ENCODE measurements at regions not wholly inside any gene's neighbourhood (a gene's known extent, or its start where the extent isn't known, plus 50 kb on each side); places are given as distances from the start of the nearest gene placed in this dataset.
A peak's percentile ranks its signal among the peaks of the same experiment; 100 is the strongest.

DNA sequence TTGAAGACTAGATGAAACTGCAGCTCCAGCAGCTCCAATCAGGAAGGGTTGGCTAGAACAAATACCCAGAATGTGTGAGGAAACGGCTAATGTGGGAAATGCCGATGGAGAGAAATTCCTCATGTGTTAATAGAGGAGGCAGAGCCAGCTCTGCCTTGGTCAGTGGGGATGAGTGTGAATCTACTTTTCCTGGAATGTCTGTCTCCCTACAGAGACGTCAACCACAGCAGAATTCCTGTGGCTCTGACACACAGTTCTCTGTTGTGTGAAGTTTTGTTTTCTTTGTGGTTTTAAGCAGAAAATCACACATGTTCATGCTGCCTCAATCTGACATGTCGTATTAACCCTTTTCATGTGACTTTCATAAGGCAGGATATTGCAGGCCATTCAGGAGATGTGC, 476.6 kb upstream of the WWC1 start:
- H4K20me1 ChIP-seq (ENCODE audit: insufficient read depth, low read length), result no peaks in the 10 kb centered on the region
- no peak overlapping the region for H3K4me3 ChIP-seq (replicated peaks in 1 of 3; ENCODE audit: low read depth in 2 of 3, low read length in 3 of 3)
- no peak overlapping the region for H3K4me2 ChIP-seq (replicated peaks; ENCODE audit: extremely low read depth, low read length, poor library complexity, severe bottlenecking)
- peaks cover 20% of the 10 kb centered on the region for H3K4me1 Mint-ChIP-seq
- no peak overlapping the region for H2AFZ ChIP-seq (ENCODE audit: insufficient read depth, low read depth, low read length, poor library complexity, severe bottlenecking)
- intact Hi-C loops (cut with micrococcal nuclease), result no loop called here
- DNase-seq, result no peak
- no peaks in the 10 kb centered on the region for H3K27me3 ChIP-seq (ENCODE audit: control insufficient read depth in 2 of 2, insufficient read depth in 2 of 2, low read length in 2 of 2)
- H3K79me2 ChIP-seq (ENCODE audit: insufficient read depth, low read length), result no peaks in the 10 kb centered on the region
- H3K4me3 Mint-ChIP-seq, result no peak overlapping the region
- 90% methylated on average over 2 of the region's 4 CpGs for WGBS (ENCODE audit: insufficient coverage)
- no peak overlapping the region for H3K9ac ChIP-seq (ENCODE audit: insufficient read depth, low read length, poor library complexity, severe bottlenecking)
- no peaks in the 10 kb centered on the region for H3K36me3 Mint-ChIP-seq
- H3K27ac Mint-ChIP-seq, result no peak overlapping the region
- TF ChIP-seq, protein P1, sequence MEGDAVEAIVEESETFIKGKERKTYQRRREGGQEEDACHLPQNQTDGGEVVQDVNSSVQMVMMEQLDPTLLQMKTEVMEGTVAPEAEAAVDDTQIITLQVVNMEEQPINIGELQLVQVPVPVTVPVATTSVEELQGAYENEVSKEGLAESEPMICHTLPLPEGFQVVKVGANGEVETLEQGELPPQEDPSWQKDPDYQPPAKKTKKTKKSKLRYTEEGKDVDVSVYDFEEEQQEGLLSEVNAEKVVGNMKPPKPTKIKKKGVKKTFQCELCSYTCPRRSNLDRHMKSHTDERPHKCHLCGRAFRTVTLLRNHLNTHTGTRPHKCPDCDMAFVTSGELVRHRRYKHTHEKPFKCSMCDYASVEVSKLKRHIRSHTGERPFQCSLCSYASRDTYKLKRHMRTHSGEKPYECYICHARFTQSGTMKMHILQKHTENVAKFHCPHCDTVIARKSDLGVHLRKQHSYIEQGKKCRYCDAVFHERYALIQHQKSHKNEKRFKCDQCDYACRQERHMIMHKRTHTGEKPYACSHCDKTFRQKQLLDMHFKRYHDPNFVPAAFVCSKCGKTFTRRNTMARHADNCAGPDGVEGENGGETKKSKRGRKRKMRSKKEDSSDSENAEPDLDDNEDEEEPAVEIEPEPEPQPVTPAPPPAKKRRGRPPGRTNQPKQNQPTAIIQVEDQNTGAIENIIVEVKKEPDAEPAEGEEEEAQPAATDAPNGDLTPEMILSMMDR (IDR thresholded peaks at IDR 0.05), result no peak
- no peaks in the 10 kb centered on the region for H3K36me3 ChIP-seq (replicated peaks in 1 of 2; ENCODE audit: control insufficient read depth in 1 of 2, insufficient read depth in 2 of 2, low read length in 2 of 2)
- no peaks in the 10 kb centered on the region for H3K9me3 ChIP-seq (replicated peaks in 1 of 2; ENCODE audit: control insufficient read depth in 1 of 2, insufficient read depth in 1 of 2, low read length in 2 of 2)
- peaks cover 0 to 3% (median 0%) of the 10 kb centered on the region in 7 donors for H3K9me3 Mint-ChIP-seq
- peaks cover 12 to 14% of the 10 kb centered on the region in 2 donors for H3K4me1 ChIP-seq (ENCODE audit: control insufficient read depth in 1 of 2, insufficient read depth in 2 of 2, low read length in 2 of 2)
- no peak overlapping the region for H3K27ac ChIP-seq (ENCODE audit: low read depth in 1 of 2, low read length in 2 of 2)
- H3K27me3 Mint-ChIP-seq (ENCODE audit: low read depth in 3 of 3), result peaks cover 3% of the 10 kb centered on the region in 3 donors

DNA sequence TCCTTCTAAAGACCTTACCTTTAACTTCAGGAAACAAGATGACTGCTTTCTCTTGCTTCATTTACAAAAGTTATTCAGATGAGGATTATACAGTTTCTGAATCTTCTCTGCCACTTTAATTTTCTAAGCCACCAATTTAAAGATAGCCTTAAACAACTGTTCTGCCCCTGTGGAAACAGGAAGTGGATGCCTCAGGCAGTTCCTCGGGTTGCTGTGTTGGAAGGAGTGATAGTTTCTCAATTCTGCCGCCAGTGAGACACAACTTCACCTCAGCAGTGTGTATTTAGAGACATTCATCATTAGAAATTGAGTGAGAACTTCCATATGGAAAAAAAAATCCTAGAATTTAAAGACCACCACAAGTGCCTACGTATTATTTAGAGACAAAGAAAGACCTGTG, 475.1 kb upstream of the WWC1 start:
- Mint-ChIP-seq H3K9me3 (peaks cover 0 to 3% (median 0%) of the 10 kb centered on the region in 7 donors), H3K36me3 (no peaks in the 10 kb centered on the region), H3K27me3 (ENCODE audit: low read depth in 3 of 3) (peaks cover 3 to 6% (median 3%) of the 10 kb centered on the region in 3 donors), H3K27ac (peak overlapping the region in 4 of 7 donors; percentile 19 to 58 (median 44)), H3K4me1 (peaks cover 15% of the 10 kb centered on the region), H3K4me3 (no peak overlapping the region)
- no peaks in the 10 kb centered on the region for H3K79me2 ChIP-seq (ENCODE audit: insufficient read depth, low read length)
- peak; percentile 30 to 58 (median 51) for DNase-seq
- no peaks in the 10 kb centered on the region for H4K20me1 ChIP-seq (ENCODE audit: insufficient read depth, low read length)
- H3K4me3 ChIP-seq (replicated peaks in 1 of 3; ENCODE audit: low read depth in 2 of 3, low read length in 3 of 3), result no peak overlapping the region
- no peaks in the 10 kb centered on the region for H3K9me3 ChIP-seq (replicated peaks in 1 of 2; ENCODE audit: control insufficient read depth in 1 of 2, insufficient read depth in 1 of 2, low read length in 2 of 2)
- H3K27me3 ChIP-seq (ENCODE audit: control insufficient read depth in 2 of 2, insufficient read depth in 2 of 2, low read length in 2 of 2), result no peaks in the 10 kb centered on the region
- H3K4me1 ChIP-seq (ENCODE audit: control insufficient read depth in 1 of 2, insufficient read depth in 2 of 2, low read length in 2 of 2), result peaks cover 12 to 14% of the 10 kb centered on the region in 2 donors
- TF ChIP-seq, protein P1 (IDR thresholded peaks at IDR 0.05), result no peak
- WGBS (ENCODE audit: insufficient coverage), result no CpG with 5 or more reads among the region's 3 CpGs
- H3K9ac ChIP-seq (ENCODE audit: insufficient read depth, low read length, poor library complexity, severe bottlenecking), result no peak overlapping the region
- no peaks in the 10 kb centered on the region for H3K36me3 ChIP-seq (replicated peaks in 1 of 2; ENCODE audit: control insufficient read depth in 1 of 2, insufficient read depth in 2 of 2, low read length in 2 of 2)
- no peak overlapping the region for H3K4me2 ChIP-seq (replicated peaks; ENCODE audit: extremely low read depth, low read length, poor library complexity, severe bottlenecking)
- intact Hi-C loops (cut with micrococcal nuclease), result no loop called here
- H3K27ac ChIP-seq (ENCODE audit: low read depth in 1 of 2, low read length in 2 of 2), result no peak overlapping the region
- peak overlapping the region; percentile 7 for H2AFZ ChIP-seq (ENCODE audit: insufficient read depth, low read depth, low read length, poor library complexity, severe bottlenecking)

Data from CD14-positive monocyte (primary cell).